Testis (tissue), 2 donors: ENCODE measurements at regions not wholly inside any gene's neighbourhood (a gene's known extent, or its start where the extent isn't known, plus 50 kb on each side); places are given as distances from the start of the nearest gene placed in this dataset.

Source experiments
- DNase-seq: peaks from one replicate; pipeline ENCODE4 v3.0.0-alpha.2; 2019
- H3K27ac ChIP-seq, 2 donors: fragments of 200-600 bp; sonication (generic); one replicate each; pipeline ENCODE4 v1.5.1; 2019
- H3K27me3 ChIP-seq: fragments of 200-600 bp; sonication (generic); one replicate; pipeline ENCODE4 v1.5.1; 2019
- H3K36me3 ChIP-seq: fragments of 200-600 bp; sonication (generic); one replicate; pipeline ENCODE4 v1.5.1; 2017; ENCODE audit warnings: low read depth; ENCODE audit errors: missing control alignments
- H3K4me1 ChIP-seq: fragments of 200-600 bp; sonication (generic); one replicate; pipeline ENCODE4 v1.5.1; 2019
- H3K4me3 ChIP-seq, 2 donors: fragments of 200-600 bp; sonication (generic); one replicate each; pipeline ENCODE4 v1.5.1; 2017 to 2019
- H3K9me3 ChIP-seq: fragments of 200-600 bp; sonication (generic); one replicate; pipeline ENCODE4 v1.5.1; 2017
- CTCF ChIP-seq, 3 experiments: fragments of 450-650 bp in 2 of 3; fragments of 200-600 bp in 1 of 3; sonication (generic) in 1 of 3; IDR thresholded peaks; one replicate each; pipeline ENCODE4 v1.5.1; 2016 to 2019; ENCODE audit warnings: antibody characterized with exemption in 3 of 3, mild to moderate bottlenecking in 2 of 3, moderate library complexity in 1 of 3
- POLR2A ChIP-seq: fragments of 450-650 bp; IDR thresholded peaks from one replicate; pipeline ENCODE4 v1.6.1; 2017; ENCODE audit warnings: antibody characterized with exemption, mild to moderate bottlenecking, moderate library complexity
- WGBS, 2 donors: methylation state at CpG; one replicate each; pipeline ENCODE4 v1.1.5; 2018; 5-methylcytosine and 5-hydroxymethylcytosine counted together
- intact Hi-C: fragments of 100-400 bp; cut with DNase I; formaldehyde crosslinking; loops from one replicate; pipeline ENCODE4 v1.15.1; 2023; ENCODE audit warnings: low total_unique reads

DNA sequence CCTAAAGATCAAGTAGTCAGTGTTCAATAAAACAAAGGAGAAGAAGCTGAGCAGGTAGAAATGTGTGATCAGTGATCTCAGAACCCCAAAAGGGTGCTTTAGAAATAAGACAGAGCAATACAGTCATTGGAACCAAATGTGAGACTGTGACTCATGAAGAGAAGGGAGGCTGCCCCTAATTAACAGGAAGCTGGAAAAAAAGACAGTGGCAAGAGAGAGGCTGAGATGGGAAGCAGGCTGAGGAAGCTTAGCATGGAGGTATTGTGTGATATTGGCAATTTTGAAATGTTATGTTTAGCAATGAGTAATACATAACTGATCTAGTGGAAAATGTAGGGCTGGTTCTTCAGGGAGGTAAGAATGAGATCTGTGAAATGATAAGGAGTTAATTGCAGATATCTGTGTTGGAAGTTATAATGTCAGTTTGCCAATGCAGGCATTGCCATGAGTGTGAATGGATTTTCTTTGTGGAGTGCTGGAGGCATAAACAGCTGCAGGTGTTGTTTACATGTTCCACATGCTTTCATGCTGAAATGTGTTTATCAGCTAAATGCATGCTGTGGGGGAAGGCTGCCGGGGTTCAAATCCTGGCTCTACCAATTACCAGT lies 90.6 kb upstream of the CACNA1E start:
- Histone ChIP-seq H3K4me3 (no peak overlapping the region), H3K4me1 (no peaks in the 10 kb centered on the region), H3K9me3 (no peaks in the 10 kb centered on the region), H3K27ac (no peak overlapping the region), H3K27me3 (no peaks in the 10 kb centered on the region), H3K36me3 (no peaks in the 10 kb centered on the region)
- intact Hi-C loops = no loop called here
- no peak for DNase-seq
- 78 to 93% methylated on average over 1 of the region's 1 CpG for WGBS, 2 donors
- TF ChIP-seq CTCF (IDR thresholded peaks at IDR 0.05) (no peak), POLR2A (no peak)

DNA sequence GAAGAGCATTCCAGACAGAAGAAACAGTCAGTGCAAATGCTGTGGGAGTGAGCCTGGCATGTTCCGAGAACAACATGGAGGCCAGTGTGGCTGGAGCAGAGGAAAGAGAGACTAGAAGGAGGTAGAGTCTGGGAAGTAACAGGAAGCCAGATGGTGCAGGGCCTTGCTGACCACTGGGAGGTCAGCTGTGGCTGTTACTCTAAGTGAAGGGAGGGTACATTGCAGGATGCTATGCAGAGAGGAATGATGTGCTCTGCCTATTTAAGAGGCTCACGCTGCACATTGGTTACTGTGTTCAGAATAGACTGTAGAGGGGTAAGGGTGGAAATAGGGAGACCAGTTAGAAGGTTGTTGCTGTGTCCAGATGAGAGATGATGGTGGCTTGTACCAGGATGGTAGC lies 88.6 kb upstream of the CACNA1E start:
- H3K9me3 ChIP-seq = no peaks in the 10 kb centered on the region
- intact Hi-C loops = no loop called here
- no peaks in the 10 kb centered on the region for H3K4me1 ChIP-seq
- H3K27ac ChIP-seq = no peak overlapping the region
- WGBS, 2 donors = 70 to 83% methylated on average over 2 of the region's 2 CpGs
- no peak overlapping the region for H3K4me3 ChIP-seq
- no peak for TF ChIP-seq CTCF (IDR thresholded peaks at IDR 0.05)
- no peak for TF ChIP-seq POLR2A
- no peak for DNase-seq
- no peaks in the 10 kb centered on the region for H3K36me3 ChIP-seq
- no peaks in the 10 kb centered on the region for H3K27me3 ChIP-seq

- intact Hi-C loops = no loop called here
- H3K4me3 ChIP-seq = no peak overlapping the region
- H3K27me3 ChIP-seq = no peaks in the 10 kb centered on the region
- no peaks in the 10 kb centered on the region for H3K9me3 ChIP-seq
- H3K36me3 ChIP-seq = no peaks in the 10 kb centered on the region
- TF ChIP-seq POLR2A (no peak), CTCF (IDR thresholded peaks at IDR 0.05) (no peak)
- H3K27ac ChIP-seq = no peak overlapping the region
- H3K4me1 ChIP-seq = no peaks in the 10 kb centered on the region
- no peak for DNase-seq
- WGBS, 2 donors = 83 to 92% methylated on average over 5 of the region's 5 CpGs
Measured at GRCh38 chr1:181396171-181396670, 87.1 kb upstream of the CACNA1E start.

- WGBS, 2 donors = 95 to 100% methylated on average over 1 of the region's 1 CpG
- Histone ChIP-seq H3K27ac (no peak overlapping the region), H3K27me3 (no peaks in the 10 kb centered on the region), H3K36me3 (no peaks in the 10 kb centered on the region), H3K4me1 (no peaks in the 10 kb centered on the region), H3K4me3 (no peak overlapping the region), H3K9me3 (no peaks in the 10 kb centered on the region)
- TF ChIP-seq POLR2A (no peak), CTCF (IDR thresholded peaks at IDR 0.05) (no peak)
- intact Hi-C loops = no loop called here
- DNase-seq = no peak
Measured at GRCh38 chr1:181396811-181397210, 86.5 kb upstream of the CACNA1E start.

DNA sequence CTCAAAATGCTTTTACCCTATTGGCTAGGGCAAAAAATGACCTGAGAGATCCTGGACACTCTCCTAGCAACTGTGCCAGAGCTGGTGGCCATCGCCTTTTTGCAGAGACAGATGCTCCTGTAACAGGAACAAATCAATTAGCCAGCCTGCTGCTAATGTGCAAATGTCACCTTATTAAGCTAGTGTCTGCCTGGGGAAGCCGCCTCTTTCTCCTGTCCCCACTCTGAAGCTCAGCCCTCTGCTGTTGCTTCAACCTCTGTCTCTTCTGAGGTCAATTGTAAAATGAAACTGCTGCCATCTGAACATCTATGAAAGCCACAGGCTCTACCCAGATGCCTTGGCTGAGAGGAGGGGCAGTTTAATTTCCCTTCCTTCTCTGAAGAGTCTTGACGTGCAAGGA lies 85.5 kb upstream of the CACNA1E start:
- Histone ChIP-seq H3K9me3 (no peaks in the 10 kb centered on the region), H3K4me3 (no peak overlapping the region), H3K27me3 (no peaks in the 10 kb centered on the region), H3K4me1 (no peaks in the 10 kb centered on the region), H3K36me3 (no peaks in the 10 kb centered on the region), H3K27ac (no peak overlapping the region)
- 64 to 65% methylated on average over 3 of the region's 3 CpGs for WGBS, 2 donors
- DNase-seq = no peak
- intact Hi-C loops = no loop called here
- TF ChIP-seq CTCF (IDR thresholded peaks at IDR 0.05) (no peak), POLR2A (no peak)
